ENCODE measurements at regions not wholly inside any gene's neighbourhood (a gene's known extent, or its start where the extent isn't known, plus 50 kb on each side); places are given as distances from the start of the nearest gene placed in this dataset.

DNA sequence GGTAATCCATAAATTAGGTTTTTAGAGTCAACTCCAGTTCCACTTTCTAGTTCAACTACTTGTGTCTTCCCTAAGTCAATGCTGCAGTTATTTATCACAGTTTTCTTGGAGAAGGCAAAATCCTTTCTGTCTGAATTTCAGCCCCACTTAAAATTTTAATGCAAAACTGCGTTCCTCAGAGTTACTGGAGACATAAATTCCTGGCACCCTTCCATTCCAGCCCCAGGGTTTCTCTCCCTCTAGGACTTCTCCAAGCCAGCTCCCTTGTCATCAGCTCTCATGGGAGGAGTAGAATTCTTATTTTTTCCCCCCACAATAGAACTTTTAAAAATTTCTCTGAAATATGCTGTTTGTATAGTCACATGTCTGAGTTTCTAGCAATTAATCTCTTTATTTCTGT is 50.6 kb upstream of the PHOX2B start:
- Histone ChIP-seq H3K4me2 (ENCODE audit: insufficient read depth, low read length) (no peak overlapping the region), H3K79me2 (ENCODE audit: insufficient read depth, low read length) (no peaks in the 10 kb centered on the region), H2AFZ (ENCODE audit: low read length) (no peak overlapping the region), H4K20me1 (ENCODE audit: insufficient read depth, low read length) (no peaks in the 10 kb centered on the region), H3K27ac (ENCODE audit: low read depth, low read length) (no peak overlapping the region), H3K9me3 (ENCODE audit: low read depth, low read length) (no peaks in the 10 kb centered on the region), H3K4me1 (ENCODE audit: insufficient read depth, low read length) (no peaks in the 10 kb centered on the region), H3K27me3 (ENCODE audit: insufficient read depth, low read length) (no peaks in the 10 kb centered on the region), H3K4me3 (ENCODE audit: insufficient read depth, low read length) (no peak overlapping the region), H3K36me3 (ENCODE audit: insufficient read depth, low read length) (no peaks in the 10 kb centered on the region)
- DNase-seq (ENCODE audit: insufficient read length, low spot score, missing footprints) = no peak
- TF ChIP-seq, protein P1, sequence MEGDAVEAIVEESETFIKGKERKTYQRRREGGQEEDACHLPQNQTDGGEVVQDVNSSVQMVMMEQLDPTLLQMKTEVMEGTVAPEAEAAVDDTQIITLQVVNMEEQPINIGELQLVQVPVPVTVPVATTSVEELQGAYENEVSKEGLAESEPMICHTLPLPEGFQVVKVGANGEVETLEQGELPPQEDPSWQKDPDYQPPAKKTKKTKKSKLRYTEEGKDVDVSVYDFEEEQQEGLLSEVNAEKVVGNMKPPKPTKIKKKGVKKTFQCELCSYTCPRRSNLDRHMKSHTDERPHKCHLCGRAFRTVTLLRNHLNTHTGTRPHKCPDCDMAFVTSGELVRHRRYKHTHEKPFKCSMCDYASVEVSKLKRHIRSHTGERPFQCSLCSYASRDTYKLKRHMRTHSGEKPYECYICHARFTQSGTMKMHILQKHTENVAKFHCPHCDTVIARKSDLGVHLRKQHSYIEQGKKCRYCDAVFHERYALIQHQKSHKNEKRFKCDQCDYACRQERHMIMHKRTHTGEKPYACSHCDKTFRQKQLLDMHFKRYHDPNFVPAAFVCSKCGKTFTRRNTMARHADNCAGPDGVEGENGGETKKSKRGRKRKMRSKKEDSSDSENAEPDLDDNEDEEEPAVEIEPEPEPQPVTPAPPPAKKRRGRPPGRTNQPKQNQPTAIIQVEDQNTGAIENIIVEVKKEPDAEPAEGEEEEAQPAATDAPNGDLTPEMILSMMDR (IDR thresholded peaks at IDR 0.05; ENCODE audit: extremely low read depth, low read depth, low read length) = no peak
